ENCODE measurements at regions not wholly inside any gene's neighbourhood (a gene's known extent, or its start where the extent isn't known, plus 50 kb on each side); places are given as distances from the start of the nearest gene placed in this dataset.

DNA sequence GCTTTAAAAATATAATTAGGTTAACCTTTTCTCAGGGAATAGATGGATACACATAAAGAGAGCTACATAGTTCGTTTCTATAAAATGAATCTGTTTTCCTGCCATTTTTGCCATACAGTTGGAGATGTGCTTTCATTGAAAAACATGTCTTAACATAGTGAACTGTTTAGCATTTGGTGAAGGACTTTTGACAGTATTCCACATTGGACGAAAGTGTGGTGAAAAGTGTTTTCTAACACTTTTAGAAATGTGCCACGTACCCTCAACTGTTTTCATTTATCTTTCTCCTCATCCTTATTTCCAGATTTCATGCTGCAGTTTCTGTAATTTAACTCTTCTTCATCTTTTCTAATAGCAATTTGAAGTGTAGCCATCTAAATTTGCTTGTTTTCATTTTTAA is 249.1 kb upstream of the MTNR1B start:
- no peaks in the 10 kb centered on the region for H3F3A ChIP-seq (ENCODE audit: low read length, unreplicated experiment)
- no peaks in the 10 kb centered on the region for H3K79me2 ChIP-seq (ENCODE audit: low read length)
- H3K4me3 ChIP-seq (ENCODE audit: low read length), result no peak overlapping the region
- TF ChIP-seq CTCF (conservative IDR thresholded peaks at IDR 0.05; ENCODE audit: low read depth, low read length) (no peak), EZH2 (IDR thresholded peaks at IDR 0.05; ENCODE audit: low read length, unreplicated experiment) (no peak), EZH2phosphoT487 (IDR thresholded peaks at IDR 0.05; ENCODE audit: borderline replicate concordance, low read length) (no peak)
- no peak overlapping the region for H3K27ac ChIP-seq (ENCODE audit: low read length)
- no peaks in the 10 kb centered on the region for H3K9me2 ChIP-seq (replicated peaks; ENCODE audit: low read length)
- H3K27me3 ChIP-seq (ENCODE audit: low read length), result no peaks in the 10 kb centered on the region
- no peaks in the 10 kb centered on the region for H4K20me1 ChIP-seq (ENCODE audit: low read length)
- H3K36me3 ChIP-seq (ENCODE audit: low read depth, low read length), result no peaks in the 10 kb centered on the region
- POLR2A ChIA-PET (ENCODE audit: unreplicated experiment), result no interaction called here
- no peaks in the 10 kb centered on the region for H3K4me1 ChIP-seq (ENCODE audit: insufficient read depth, low read length)
- H3K9me3 ChIP-seq (ENCODE audit: low read length), result 0 out of 2 replicates have a peak, but pooled peaks cover 11% of the 10 kb centered on the region
- BruUV-seq (replicated peaks), result no TSS peak
- DNase-seq (no peak), ATAC-seq (no peak)
- H3K4me2 ChIP-seq (ENCODE audit: low read length), result no peak overlapping the region
- intact Hi-C loops (cut with micrococcal nuclease), result no loop called here
- H3K9ac ChIP-seq (ENCODE audit: low read length), result no peak overlapping the region
- CTCF ChIA-PET, result no interaction called here
- H2AFZ ChIP-seq (ENCODE audit: low read length), result no peak overlapping the region

- H3K4me3 ChIP-seq (ENCODE audit: low read length), result no peak overlapping the region
- H3K79me2 ChIP-seq (ENCODE audit: low read length), result no peaks in the 10 kb centered on the region
- intact Hi-C loops (cut with micrococcal nuclease), result no loop called here
- H3K36me3 ChIP-seq (ENCODE audit: low read depth, low read length), result no peaks in the 10 kb centered on the region
- H3K9me2 ChIP-seq (replicated peaks; ENCODE audit: low read length), result no peaks in the 10 kb centered on the region
- H3K9me3 ChIP-seq (ENCODE audit: low read length), result 0 out of 2 replicates have a peak, but pooled peaks cover 5% of the 10 kb centered on the region
- DNase-seq (no peak), ATAC-seq (no peak)
- TF ChIP-seq CTCF (conservative IDR thresholded peaks at IDR 0.05; ENCODE audit: low read depth, low read length), result no peak
- no peak for TF ChIP-seq EZH2phosphoT487 (IDR thresholded peaks at IDR 0.05; ENCODE audit: borderline replicate concordance, low read length)
- TF ChIP-seq EZH2 (IDR thresholded peaks at IDR 0.05; ENCODE audit: low read length, unreplicated experiment), result no peak
- no TSS peak for BruUV-seq (replicated peaks)
- H3F3A ChIP-seq (ENCODE audit: low read length, unreplicated experiment), result no peaks in the 10 kb centered on the region
- ChIA-PET POLR2A (ENCODE audit: unreplicated experiment) (no interaction called here), CTCF (no interaction called here)
- H3K4me1 ChIP-seq (ENCODE audit: insufficient read depth, low read length), result no peaks in the 10 kb centered on the region
- H3K27me3 ChIP-seq (ENCODE audit: low read length), result peaks cover 13% of the 10 kb centered on the region; the same call in 1 of the 2 replicates
- no peak overlapping the region for H3K9ac ChIP-seq (ENCODE audit: low read length)
- no peak overlapping the region for H2AFZ ChIP-seq (ENCODE audit: low read length)
- no peaks in the 10 kb centered on the region for H4K20me1 ChIP-seq (ENCODE audit: low read length)
- no peak overlapping the region for H3K27ac ChIP-seq (ENCODE audit: low read length)
- no peak overlapping the region for H3K4me2 ChIP-seq (ENCODE audit: low read length)
These were observed 244.1 kb upstream of the MTNR1B start for GRCh38 chr11:92725352-92725751.

- no peaks in the 10 kb centered on the region for H3F3A ChIP-seq (ENCODE audit: low read length, unreplicated experiment)
- no peak overlapping the region for H3K4me2 ChIP-seq (ENCODE audit: low read length)
- H3K9me3 ChIP-seq (ENCODE audit: low read length), result no peaks in the 10 kb centered on the region
- ChIA-PET POLR2A (ENCODE audit: unreplicated experiment) (no interaction called here), CTCF (no interaction called here)
- DNase-seq (no peak), ATAC-seq (no peak)
- H3K36me3 ChIP-seq (ENCODE audit: low read depth, low read length), result no peaks in the 10 kb centered on the region
- no peak overlapping the region for H3K4me3 ChIP-seq (ENCODE audit: low read length)
- no TSS peak for BruUV-seq (replicated peaks)
- H3K4me1 ChIP-seq (ENCODE audit: insufficient read depth, low read length), result no peaks in the 10 kb centered on the region
- no peaks in the 10 kb centered on the region for H3K79me2 ChIP-seq (ENCODE audit: low read length)
- no peaks in the 10 kb centered on the region for H4K20me1 ChIP-seq (ENCODE audit: low read length)
- no peak overlapping the region for H3K27ac ChIP-seq (ENCODE audit: low read length)
- TF ChIP-seq CTCF (conservative IDR thresholded peaks at IDR 0.05; ENCODE audit: low read depth, low read length) (no peak), EZH2phosphoT487 (IDR thresholded peaks at IDR 0.05; ENCODE audit: borderline replicate concordance, low read length) (no peak), EZH2 (IDR thresholded peaks at IDR 0.05; ENCODE audit: low read length, unreplicated experiment) (no peak)
- peaks cover 13% of the 10 kb centered on the region; the same call in 1 of the 2 replicates for H3K27me3 ChIP-seq (ENCODE audit: low read length)
- intact Hi-C loops (cut with micrococcal nuclease), result no loop called here
- H3K9ac ChIP-seq (ENCODE audit: low read length), result no peak overlapping the region
- H2AFZ ChIP-seq (ENCODE audit: low read length), result no peak overlapping the region
- no peaks in the 10 kb centered on the region for H3K9me2 ChIP-seq (replicated peaks; ENCODE audit: low read length)
These were observed 242.3 kb upstream of the MTNR1B start for GRCh38 chr11:92727123-92727522.
